ENCODE measurements at regions not wholly inside any gene's neighbourhood (a gene's known extent, or its start where the extent isn't known, plus 50 kb on each side); places are given as distances from the start of the nearest gene placed in this dataset.

- TF ChIP-seq EZH2phosphoT487 (conservative IDR thresholded peaks at IDR 0.05; ENCODE audit: low read length): no peak
- TF ChIP-seq CTCF (IDR thresholded peaks at IDR 0.05; ENCODE audit: insufficient read depth, low read length, poor library complexity, severe bottlenecking): no peak
Measured at GRCh38 chr2:163324677-163325076, 411.1 kb downstream of the FIGN start.
